ENCODE measurements at regions not wholly inside any gene's neighbourhood (a gene's known extent, or its start where the extent isn't known, plus 50 kb on each side); places are given as distances from the start of the nearest gene placed in this dataset.

DNA sequence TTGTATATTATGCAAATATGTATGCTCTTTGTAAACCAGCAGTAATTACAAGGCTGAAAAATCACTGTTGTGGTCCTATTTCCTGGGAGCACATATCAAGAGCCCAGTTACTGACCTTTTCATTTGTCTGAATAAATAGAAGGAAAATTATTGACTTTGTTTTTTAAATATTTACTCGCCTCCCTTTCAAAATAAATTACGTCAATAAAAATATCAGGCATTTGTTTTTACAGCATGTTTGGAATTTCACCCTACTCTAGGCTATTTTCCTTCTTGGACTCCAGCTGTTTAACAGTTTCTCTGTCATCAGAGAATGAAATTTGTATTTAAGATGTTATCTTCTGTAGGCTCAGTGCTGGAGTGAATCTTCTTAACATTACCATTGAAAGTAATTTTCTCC, 59.9 kb upstream of the LRATD1 start:
- Mint-ChIP-seq H3K4me1 (no peaks in the 10 kb centered on the region), H3K27ac (no peak overlapping the region), H3K36me3 (no peaks in the 10 kb centered on the region), H3K9me3 (no peaks in the 10 kb centered on the region; the same call in 1 of the 2 replicates), H3K4me3 (no peak overlapping the region), H3K27me3 (ENCODE audit: low read depth) (no peaks in the 10 kb centered on the region)
- ChIA-PET POLR2A (no interaction called here), CTCF (interaction anchor here (1.3 kb wide), 1 partner anchor 62 kb away, joined by 3 read pairs; no protein-coding TSS in a partner anchor)
- no peak for DNase-seq (ENCODE audit: low spot score)
- no peak for ATAC-seq
- TF ChIP-seq RELA (CRISPR knock-in tag; IDR thresholded peaks at IDR 0.05; ENCODE audit: borderline replicate concordance) = no peak
- TF ChIP-seq, protein P1, sequence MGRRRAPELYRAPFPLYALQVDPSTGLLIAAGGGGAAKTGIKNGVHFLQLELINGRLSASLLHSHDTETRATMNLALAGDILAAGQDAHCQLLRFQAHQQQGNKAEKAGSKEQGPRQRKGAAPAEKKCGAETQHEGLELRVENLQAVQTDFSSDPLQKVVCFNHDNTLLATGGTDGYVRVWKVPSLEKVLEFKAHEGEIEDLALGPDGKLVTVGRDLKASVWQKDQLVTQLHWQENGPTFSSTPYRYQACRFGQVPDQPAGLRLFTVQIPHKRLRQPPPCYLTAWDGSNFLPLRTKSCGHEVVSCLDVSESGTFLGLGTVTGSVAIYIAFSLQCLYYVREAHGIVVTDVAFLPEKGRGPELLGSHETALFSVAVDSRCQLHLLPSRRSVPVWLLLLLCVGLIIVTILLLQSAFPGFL (CRISPR knock-in tag; IDR thresholded peaks at IDR 0.05; ENCODE audit: borderline replicate concordance) = no peak
- TF ChIP-seq, protein P2, sequence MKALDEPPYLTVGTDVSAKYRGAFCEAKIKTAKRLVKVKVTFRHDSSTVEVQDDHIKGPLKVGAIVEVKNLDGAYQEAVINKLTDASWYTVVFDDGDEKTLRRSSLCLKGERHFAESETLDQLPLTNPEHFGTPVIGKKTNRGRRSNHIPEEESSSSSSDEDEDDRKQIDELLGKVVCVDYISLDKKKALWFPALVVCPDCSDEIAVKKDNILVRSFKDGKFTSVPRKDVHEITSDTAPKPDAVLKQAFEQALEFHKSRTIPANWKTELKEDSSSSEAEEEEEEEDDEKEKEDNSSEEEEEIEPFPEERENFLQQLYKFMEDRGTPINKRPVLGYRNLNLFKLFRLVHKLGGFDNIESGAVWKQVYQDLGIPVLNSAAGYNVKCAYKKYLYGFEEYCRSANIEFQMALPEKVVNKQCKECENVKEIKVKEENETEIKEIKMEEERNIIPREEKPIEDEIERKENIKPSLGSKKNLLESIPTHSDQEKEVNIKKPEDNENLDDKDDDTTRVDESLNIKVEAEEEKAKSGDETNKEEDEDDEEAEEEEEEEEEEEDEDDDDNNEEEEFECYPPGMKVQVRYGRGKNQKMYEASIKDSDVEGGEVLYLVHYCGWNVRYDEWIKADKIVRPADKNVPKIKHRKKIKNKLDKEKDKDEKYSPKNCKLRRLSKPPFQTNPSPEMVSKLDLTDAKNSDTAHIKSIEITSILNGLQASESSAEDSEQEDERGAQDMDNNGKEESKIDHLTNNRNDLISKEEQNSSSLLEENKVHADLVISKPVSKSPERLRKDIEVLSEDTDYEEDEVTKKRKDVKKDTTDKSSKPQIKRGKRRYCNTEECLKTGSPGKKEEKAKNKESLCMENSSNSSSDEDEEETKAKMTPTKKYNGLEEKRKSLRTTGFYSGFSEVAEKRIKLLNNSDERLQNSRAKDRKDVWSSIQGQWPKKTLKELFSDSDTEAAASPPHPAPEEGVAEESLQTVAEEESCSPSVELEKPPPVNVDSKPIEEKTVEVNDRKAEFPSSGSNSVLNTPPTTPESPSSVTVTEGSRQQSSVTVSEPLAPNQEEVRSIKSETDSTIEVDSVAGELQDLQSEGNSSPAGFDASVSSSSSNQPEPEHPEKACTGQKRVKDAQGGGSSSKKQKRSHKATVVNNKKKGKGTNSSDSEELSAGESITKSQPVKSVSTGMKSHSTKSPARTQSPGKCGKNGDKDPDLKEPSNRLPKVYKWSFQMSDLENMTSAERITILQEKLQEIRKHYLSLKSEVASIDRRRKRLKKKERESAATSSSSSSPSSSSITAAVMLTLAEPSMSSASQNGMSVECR (CRISPR knock-in tag; IDR thresholded peaks at IDR 0.05; ENCODE audit: borderline replicate concordance) = no peak
- TF ChIP-seq, protein P3, sequence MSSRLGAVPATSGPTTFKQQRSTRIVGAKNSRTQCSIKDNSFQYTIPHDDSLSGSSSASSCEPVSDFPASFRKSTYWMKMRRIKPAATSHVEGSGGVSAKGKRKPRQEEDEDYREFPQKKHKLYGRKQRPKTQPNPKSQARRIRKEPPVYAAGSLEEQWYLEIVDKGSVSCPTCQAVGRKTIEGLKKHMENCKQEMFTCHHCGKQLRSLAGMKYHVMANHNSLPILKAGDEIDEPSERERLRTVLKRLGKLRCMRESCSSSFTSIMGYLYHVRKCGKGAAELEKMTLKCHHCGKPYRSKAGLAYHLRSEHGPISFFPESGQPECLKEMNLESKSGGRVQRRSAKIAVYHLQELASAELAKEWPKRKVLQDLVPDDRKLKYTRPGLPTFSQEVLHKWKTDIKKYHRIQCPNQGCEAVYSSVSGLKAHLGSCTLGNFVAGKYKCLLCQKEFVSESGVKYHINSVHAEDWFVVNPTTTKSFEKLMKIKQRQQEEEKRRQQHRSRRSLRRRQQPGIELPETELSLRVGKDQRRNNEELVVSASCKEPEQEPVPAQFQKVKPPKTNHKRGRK (CRISPR knock-in tag; IDR thresholded peaks at IDR 0.05; ENCODE audit: borderline replicate concordance) = no peak
- no peak for TF ChIP-seq GABPB1 (CRISPR knock-in tag; IDR thresholded peaks at IDR 0.05)
- no peak for TF ChIP-seq TEAD1 (CRISPR knock-in tag; IDR thresholded peaks at IDR 0.05)
- TF ChIP-seq, protein P4, sequence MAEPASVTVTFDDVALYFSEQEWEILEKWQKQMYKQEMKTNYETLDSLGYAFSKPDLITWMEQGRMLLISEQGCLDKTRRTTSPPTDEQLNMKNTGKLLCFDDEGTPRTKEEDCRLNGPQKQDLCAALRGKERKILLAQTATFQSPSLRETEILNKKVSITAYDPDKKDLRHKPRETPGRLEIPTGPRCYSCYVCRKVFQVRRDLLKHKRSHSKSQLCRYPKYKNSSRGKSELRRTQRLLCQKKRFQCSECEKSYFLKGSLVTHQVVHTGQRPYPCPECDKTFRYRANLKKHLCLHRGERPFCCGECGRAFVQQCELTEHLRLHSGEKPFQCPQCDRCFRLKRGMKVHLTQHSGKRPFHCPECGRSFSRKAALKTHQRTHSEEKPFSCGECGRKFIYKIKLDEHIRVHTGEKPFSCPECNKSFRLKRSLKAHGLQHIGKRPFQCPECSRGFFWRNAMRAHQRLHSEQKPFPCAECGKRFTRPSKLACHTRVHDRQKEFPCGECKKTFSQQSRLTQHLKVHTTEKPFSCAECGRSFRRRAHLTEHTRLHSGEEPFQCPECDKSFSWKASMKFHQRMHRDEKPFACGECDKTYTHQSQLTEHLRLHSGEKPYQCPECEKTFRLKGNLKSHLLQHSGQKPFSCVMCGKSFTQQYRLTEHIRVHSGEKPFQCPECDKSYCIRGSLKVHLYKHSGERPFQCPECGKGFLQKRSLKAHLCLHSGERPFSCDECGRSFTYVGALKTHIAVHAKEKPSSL (CRISPR knock-in tag; conservative IDR thresholded peaks at IDR 0.05) = no peak

DNA sequence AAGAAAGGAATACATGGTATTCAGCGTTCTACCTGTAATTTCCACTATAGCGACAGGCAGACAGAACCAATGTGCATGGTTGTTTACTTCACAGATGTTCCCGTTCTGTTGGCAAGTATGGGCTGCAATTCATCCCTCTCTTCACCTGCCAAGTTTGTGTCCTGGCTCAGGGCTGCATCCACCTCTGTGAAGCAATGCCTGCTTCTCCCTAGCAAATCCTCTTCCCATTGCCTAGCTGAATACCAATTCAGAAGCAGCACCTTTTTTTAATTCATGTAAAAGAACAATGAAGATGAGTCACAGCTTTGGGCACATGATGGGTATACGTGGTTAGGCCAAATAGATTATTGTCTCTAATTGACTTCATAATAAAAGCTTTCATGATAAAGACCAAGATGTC, 54.7 kb upstream of the LRATD1 start:
- ATAC-seq (no peak), DNase-seq (ENCODE audit: low spot score) (no peak)
- no peaks in the 10 kb centered on the region for H3K27me3 Mint-ChIP-seq (ENCODE audit: low read depth)
- H3K4me1 Mint-ChIP-seq = peaks cover 5% of the 10 kb centered on the region
- H3K9me3 Mint-ChIP-seq = no peaks in the 10 kb centered on the region
- CTCF ChIA-PET = no interaction called here
- no peak overlapping the region for H3K27ac Mint-ChIP-seq
- H3K36me3 Mint-ChIP-seq = no peaks in the 10 kb centered on the region
- no peak for TF ChIP-seq SP1 (CRISPR knock-in tag; conservative IDR thresholded peaks at IDR 0.05)
- no peak for TF ChIP-seq SMAD3 (CRISPR knock-in tag; IDR thresholded peaks at IDR 0.05; ENCODE audit: borderline replicate concordance)
- TF ChIP-seq ZBTB21 (CRISPR knock-in tag; IDR thresholded peaks at IDR 0.05; ENCODE audit: borderline replicate concordance) = no peak
- TF ChIP-seq, protein P5, sequence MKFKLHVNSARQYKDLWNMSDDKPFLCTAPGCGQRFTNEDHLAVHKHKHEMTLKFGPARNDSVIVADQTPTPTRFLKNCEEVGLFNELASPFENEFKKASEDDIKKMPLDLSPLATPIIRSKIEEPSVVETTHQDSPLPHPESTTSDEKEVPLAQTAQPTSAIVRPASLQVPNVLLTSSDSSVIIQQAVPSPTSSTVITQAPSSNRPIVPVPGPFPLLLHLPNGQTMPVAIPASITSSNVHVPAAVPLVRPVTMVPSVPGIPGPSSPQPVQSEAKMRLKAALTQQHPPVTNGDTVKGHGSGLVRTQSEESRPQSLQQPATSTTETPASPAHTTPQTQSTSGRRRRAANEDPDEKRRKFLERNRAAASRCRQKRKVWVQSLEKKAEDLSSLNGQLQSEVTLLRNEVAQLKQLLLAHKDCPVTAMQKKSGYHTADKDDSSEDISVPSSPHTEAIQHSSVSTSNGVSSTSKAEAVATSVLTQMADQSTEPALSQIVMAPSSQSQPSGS (CRISPR knock-in tag; IDR thresholded peaks at IDR 0.05; ENCODE audit: borderline replicate concordance, low read depth) = no peak
- TF ChIP-seq KAT7 (CRISPR knock-in tag; IDR thresholded peaks at IDR 0.05; ENCODE audit: borderline replicate concordance) = no peak
- POLR2A ChIA-PET = no interaction called here
- no peak overlapping the region for H3K4me3 Mint-ChIP-seq

Measured in WTC11 (cell line).